HEK293 (cell line): ENCODE measurements at regions not wholly inside any gene's neighbourhood (a gene's known extent, or its start where the extent isn't known, plus 50 kb on each side); places are given as distances from the start of the nearest gene placed in this dataset.

ENCODE experiments used
- RBAK ChIP-seq: fragments of 450-650 bp; formaldehyde crosslinking; IDR thresholded peaks from 2 replicates; pipeline ENCODE4 v1.5.1; 2016; ENCODE audit warnings: missing biosample characterization, missing genetic modification characterization
- ZBTB7A ChIP-seq: fragments of 450-650 bp; formaldehyde crosslinking; IDR thresholded peaks from 2 replicates; pipeline ENCODE4 v1.5.1; 2016; ENCODE audit warnings: low read depth, missing biosample characterization, missing genetic modification characterization
- ZNF274 ChIP-seq, 2 experiments: fragments of 200-500 bp in 1 of 2; fragments of 450-650 bp in 1 of 2; sonication (Bioruptor generic) in 1 of 2; formaldehyde crosslinking in 1 of 2; IDR thresholded peaks; 2 replicates each; pipeline versions ENCODE4 v1.5.1 to v1.6.1; 2014 to 2016; ENCODE audit warnings: borderline replicate concordance in 1 of 2, inconsistent platforms in 1 of 2, low read length in 1 of 2, missing biosample characterization in 1 of 2, missing genetic modification characterization in 1 of 2
- TF ChIP-seq, protein P1 (sequence below): fragments of 450-650 bp; formaldehyde crosslinking; IDR thresholded peaks from 2 replicates; pipeline ENCODE4 v1.5.1; 2017; ENCODE audit warnings: missing biosample characterization, mild to moderate bottlenecking, missing genetic modification characterization, moderate library complexity
- TF ChIP-seq, protein P2 (sequence below): fragments of 450-650 bp; formaldehyde crosslinking; IDR thresholded peaks from 2 replicates; pipeline ENCODE4 v1.5.1; 2016; ENCODE audit warnings: missing biosample characterization, missing genetic modification characterization
- TF ChIP-seq, protein P3 (sequence below): fragments of 450-650 bp; formaldehyde crosslinking; IDR thresholded peaks from 2 replicates; pipeline ENCODE4 v1.5.1; 2016; ENCODE audit warnings: missing biosample characterization, missing genetic modification characterization
- TF ChIP-seq, protein P4 (sequence below): fragments of 450-650 bp; formaldehyde crosslinking; IDR thresholded peaks from 2 replicates; pipeline ENCODE4 v1.5.1; 2016; ENCODE audit warnings: missing biosample characterization, missing genetic modification characterization, borderline replicate concordance

DNA sequence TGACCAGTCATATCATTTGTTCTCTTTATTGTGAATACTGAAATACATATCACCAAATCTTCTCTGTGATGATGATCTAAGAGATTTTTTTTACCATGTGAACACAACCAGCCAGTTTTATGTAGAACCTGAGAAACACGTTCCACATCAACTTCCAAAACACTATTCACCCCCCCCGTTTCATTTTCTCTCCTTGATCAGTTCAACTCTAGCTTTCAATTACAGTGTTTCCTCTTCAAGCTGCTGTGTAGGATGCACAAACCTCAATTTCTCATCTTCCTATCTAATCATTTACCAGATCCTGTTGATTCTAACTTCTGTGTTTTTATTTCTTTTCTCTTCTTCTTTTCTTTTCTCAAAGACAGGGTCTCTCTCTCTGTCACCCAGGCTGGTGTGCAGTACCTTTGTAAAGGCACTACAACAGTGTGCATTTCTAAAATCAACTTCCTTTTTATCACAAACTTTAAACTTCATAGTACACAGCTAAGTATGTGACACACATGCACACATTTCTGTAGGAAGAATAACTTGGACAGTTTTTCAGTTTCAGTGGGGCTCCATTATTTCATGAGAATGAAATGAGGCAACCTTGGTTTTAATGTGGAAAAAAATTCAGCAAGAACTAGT, 149.9 kb upstream of the FBXO33 start:
- TF ChIP-seq, protein P1, sequence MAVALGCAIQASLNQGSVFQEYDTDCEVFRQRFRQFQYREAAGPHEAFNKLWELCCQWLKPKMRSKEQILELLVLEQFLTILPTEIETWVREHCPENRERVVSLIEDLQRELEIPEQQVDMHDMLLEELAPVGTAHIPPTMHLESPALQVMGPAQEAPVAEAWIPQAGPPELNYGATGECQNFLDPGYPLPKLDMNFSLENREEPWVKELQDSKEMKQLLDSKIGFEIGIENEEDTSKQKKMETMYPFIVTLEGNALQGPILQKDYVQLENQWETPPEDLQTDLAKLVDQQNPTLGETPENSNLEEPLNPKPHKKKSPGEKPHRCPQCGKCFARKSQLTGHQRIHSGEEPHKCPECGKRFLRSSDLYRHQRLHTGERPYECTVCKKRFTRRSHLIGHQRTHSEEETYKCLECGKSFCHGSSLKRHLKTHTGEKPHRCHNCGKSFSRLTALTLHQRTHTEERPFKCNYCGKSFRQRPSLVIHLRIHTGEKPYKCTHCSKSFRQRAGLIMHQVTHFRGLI (tag by site-specific recombination), result no peak
- TF ChIP-seq, protein P2, sequence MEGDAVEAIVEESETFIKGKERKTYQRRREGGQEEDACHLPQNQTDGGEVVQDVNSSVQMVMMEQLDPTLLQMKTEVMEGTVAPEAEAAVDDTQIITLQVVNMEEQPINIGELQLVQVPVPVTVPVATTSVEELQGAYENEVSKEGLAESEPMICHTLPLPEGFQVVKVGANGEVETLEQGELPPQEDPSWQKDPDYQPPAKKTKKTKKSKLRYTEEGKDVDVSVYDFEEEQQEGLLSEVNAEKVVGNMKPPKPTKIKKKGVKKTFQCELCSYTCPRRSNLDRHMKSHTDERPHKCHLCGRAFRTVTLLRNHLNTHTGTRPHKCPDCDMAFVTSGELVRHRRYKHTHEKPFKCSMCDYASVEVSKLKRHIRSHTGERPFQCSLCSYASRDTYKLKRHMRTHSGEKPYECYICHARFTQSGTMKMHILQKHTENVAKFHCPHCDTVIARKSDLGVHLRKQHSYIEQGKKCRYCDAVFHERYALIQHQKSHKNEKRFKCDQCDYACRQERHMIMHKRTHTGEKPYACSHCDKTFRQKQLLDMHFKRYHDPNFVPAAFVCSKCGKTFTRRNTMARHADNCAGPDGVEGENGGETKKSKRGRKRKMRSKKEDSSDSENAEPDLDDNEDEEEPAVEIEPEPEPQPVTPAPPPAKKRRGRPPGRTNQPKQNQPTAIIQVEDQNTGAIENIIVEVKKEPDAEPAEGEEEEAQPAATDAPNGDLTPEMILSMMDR (tag by site-specific recombination), result no peak
- TF ChIP-seq ZNF274 (IDR thresholded peaks at IDR 0.05; ENCODE audit: low read length) (no peak), ZNF274 (tag by site-specific recombination; IDR thresholded peaks at IDR 0.05; ENCODE audit: borderline replicate concordance) (no peak), ZBTB7A (tag by site-specific recombination) (no peak), RBAK (tag by site-specific recombination) (no peak)
- TF ChIP-seq, protein P3, sequence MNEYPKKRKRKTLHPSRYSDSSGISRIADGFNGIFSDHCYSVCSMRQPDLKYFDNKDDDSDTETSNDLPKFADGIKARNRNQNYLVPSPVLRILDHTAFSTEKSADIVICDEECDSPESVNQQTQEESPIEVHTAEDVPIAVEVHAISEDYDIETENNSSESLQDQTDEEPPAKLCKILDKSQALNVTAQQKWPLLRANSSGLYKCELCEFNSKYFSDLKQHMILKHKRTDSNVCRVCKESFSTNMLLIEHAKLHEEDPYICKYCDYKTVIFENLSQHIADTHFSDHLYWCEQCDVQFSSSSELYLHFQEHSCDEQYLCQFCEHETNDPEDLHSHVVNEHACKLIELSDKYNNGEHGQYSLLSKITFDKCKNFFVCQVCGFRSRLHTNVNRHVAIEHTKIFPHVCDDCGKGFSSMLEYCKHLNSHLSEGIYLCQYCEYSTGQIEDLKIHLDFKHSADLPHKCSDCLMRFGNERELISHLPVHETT (tag by site-specific recombination), result no peak
- TF ChIP-seq, protein P4, sequence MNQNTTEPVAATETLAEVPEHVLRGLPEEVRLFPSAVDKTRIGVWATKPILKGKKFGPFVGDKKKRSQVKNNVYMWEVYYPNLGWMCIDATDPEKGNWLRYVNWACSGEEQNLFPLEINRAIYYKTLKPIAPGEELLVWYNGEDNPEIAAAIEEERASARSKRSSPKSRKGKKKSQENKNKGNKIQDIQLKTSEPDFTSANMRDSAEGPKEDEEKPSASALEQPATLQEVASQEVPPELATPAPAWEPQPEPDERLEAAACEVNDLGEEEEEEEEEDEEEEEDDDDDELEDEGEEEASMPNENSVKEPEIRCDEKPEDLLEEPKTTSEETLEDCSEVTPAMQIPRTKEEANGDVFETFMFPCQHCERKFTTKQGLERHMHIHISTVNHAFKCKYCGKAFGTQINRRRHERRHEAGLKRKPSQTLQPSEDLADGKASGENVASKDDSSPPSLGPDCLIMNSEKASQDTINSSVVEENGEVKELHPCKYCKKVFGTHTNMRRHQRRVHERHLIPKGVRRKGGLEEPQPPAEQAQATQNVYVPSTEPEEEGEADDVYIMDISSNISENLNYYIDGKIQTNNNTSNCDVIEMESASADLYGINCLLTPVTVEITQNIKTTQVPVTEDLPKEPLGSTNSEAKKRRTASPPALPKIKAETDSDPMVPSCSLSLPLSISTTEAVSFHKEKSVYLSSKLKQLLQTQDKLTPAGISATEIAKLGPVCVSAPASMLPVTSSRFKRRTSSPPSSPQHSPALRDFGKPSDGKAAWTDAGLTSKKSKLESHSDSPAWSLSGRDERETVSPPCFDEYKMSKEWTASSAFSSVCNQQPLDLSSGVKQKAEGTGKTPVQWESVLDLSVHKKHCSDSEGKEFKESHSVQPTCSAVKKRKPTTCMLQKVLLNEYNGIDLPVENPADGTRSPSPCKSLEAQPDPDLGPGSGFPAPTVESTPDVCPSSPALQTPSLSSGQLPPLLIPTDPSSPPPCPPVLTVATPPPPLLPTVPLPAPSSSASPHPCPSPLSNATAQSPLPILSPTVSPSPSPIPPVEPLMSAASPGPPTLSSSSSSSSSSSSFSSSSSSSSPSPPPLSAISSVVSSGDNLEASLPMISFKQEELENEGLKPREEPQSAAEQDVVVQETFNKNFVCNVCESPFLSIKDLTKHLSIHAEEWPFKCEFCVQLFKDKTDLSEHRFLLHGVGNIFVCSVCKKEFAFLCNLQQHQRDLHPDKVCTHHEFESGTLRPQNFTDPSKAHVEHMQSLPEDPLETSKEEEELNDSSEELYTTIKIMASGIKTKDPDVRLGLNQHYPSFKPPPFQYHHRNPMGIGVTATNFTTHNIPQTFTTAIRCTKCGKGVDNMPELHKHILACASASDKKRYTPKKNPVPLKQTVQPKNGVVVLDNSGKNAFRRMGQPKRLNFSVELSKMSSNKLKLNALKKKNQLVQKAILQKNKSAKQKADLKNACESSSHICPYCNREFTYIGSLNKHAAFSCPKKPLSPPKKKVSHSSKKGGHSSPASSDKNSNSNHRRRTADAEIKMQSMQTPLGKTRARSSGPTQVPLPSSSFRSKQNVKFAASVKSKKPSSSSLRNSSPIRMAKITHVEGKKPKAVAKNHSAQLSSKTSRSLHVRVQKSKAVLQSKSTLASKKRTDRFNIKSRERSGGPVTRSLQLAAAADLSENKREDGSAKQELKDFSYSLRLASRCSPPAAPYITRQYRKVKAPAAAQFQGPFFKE (tag by site-specific recombination), result no peak
